Stimulated activated memory B cell treated with anti-CD40 and anti-IgM and Interleukin-4, amounts not matched to agents 10 μg/mL and 1 μg/mL and 100 μg/mL, for 72 hours (primary cell): ENCODE measurements at regions not wholly inside any gene's neighbourhood (a gene's known extent, or its start where the extent isn't known, plus 50 kb on each side); places are given as distances from the start of the nearest gene placed in this dataset.
A peak's percentile ranks its signal among the peaks of the same experiment; 100 is the strongest.
"Not testable (repeated sequence)": the region's sequence is repeated elsewhere in the genome, so short reads cannot be mapped to it uniquely, and the experiment has no call there.

Experiments used
- ATAC-seq: fragments of 150-1000 bp; cut with Tn5 transposase; 2 replicates; pipeline ENCODE4 v1.10.0; 2021
- H3K27ac Mint-ChIP-seq: one replicate; pipeline ENCODE4 v1.8.0; 2022; ENCODE audit warnings: mild to moderate bottlenecking, mixed read lengths
- H3K27me3 Mint-ChIP-seq: one replicate; pipeline ENCODE4 v1.8.0; 2022; ENCODE audit warnings: mixed read lengths
- H3K36me3 Mint-ChIP-seq: one replicate; pipeline ENCODE4 v1.8.0; 2022; ENCODE audit warnings: mixed read lengths
- H3K4me1 Mint-ChIP-seq: one replicate; pipeline ENCODE4 v1.8.0; 2022; ENCODE audit warnings: mixed read lengths
- H3K4me3 Mint-ChIP-seq: one replicate; pipeline ENCODE4 v1.8.0; 2022; ENCODE audit warnings: mild to moderate bottlenecking, moderate library complexity, mixed read lengths
- H3K9me3 Mint-ChIP-seq: one replicate; pipeline ENCODE4 v1.8.0; 2022; ENCODE audit warnings: mixed read lengths

- H3K36me3 Mint-ChIP-seq: no peaks in the 10 kb centered on the region
- H3K27ac Mint-ChIP-seq: no peak overlapping the region
- peaks cover 57% of the 10 kb centered on the region for H3K27me3 Mint-ChIP-seq
- no peak for ATAC-seq
- H3K9me3 Mint-ChIP-seq: peaks cover 11% of the 10 kb centered on the region
- no peak overlapping the region for H3K4me3 Mint-ChIP-seq
- no peaks in the 10 kb centered on the region for H3K4me1 Mint-ChIP-seq
These were observed 90.1 kb downstream of the ZNF648 start for GRCh38 chr1:181971424-181971823.

GRCh38 chr1:181969902-181970301 is 91.6 kb downstream of the ZNF648 start:
- H3K27me3 Mint-ChIP-seq: peaks cover 42% of the 10 kb centered on the region
- ATAC-seq: no peak
- H3K27ac Mint-ChIP-seq: no peak overlapping the region
- no peaks in the 10 kb centered on the region for H3K36me3 Mint-ChIP-seq
- H3K4me1 Mint-ChIP-seq: no peaks in the 10 kb centered on the region
- no peak overlapping the region for H3K4me3 Mint-ChIP-seq
- peaks cover 3% of the 10 kb centered on the region for H3K9me3 Mint-ChIP-seq

- H3K36me3 Mint-ChIP-seq, H3K4me1 Mint-ChIP-seq, H3K27me3 Mint-ChIP-seq, ATAC-seq, H3K27ac Mint-ChIP-seq, H3K4me3 Mint-ChIP-seq: not testable (repeated sequence)
- H3K9me3 Mint-ChIP-seq: peaks cover 18% of the 10 kb centered on the region
These were observed 106.8 kb downstream of the ZNF648 start for GRCh38 chr1:181954696-181955095.

- H3K4me1 Mint-ChIP-seq, H3K27me3 Mint-ChIP-seq, ATAC-seq, H3K4me3 Mint-ChIP-seq, H3K27ac Mint-ChIP-seq, H3K36me3 Mint-ChIP-seq: not testable (repeated sequence)
- peaks cover 15% of the 10 kb centered on the region for H3K9me3 Mint-ChIP-seq
These were observed 107.3 kb downstream of the ZNF648 start for GRCh38 chr1:181954178-181954577.

GRCh38 chr1:181953596-181953995 is 107.9 kb downstream of the ZNF648 start:
- Mint-ChIP-seq H3K36me3 (no peaks in the 10 kb centered on the region), H3K4me3 (no peak overlapping the region), H3K27ac (no peak overlapping the region), H3K4me1 (no peaks in the 10 kb centered on the region), H3K9me3 (peaks cover 14% of the 10 kb centered on the region), H3K27me3 (no peaks in the 10 kb centered on the region)
- no peak for ATAC-seq

- Mint-ChIP-seq H3K4me3 (no peak overlapping the region), H3K9me3 (peaks cover 18% of the 10 kb centered on the region), H3K36me3 (no peaks in the 10 kb centered on the region), H3K4me1 (no peaks in the 10 kb centered on the region), H3K27me3 (no peaks in the 10 kb centered on the region), H3K27ac (no peak overlapping the region)
- no peak for ATAC-seq
These were observed 110.3 kb downstream of the ZNF648 start for GRCh38 chr1:181951213-181951612.

GRCh38 chr1:181949500-181949899 is 112.0 kb downstream of the ZNF648 start:
- H3K36me3 Mint-ChIP-seq: no peaks in the 10 kb centered on the region
- no peak overlapping the region for H3K27ac Mint-ChIP-seq
- no peak overlapping the region for H3K4me3 Mint-ChIP-seq
- ATAC-seq: no peak
- H3K27me3 Mint-ChIP-seq: no peaks in the 10 kb centered on the region
- no peaks in the 10 kb centered on the region for H3K4me1 Mint-ChIP-seq
- peaks cover 16% of the 10 kb centered on the region for H3K9me3 Mint-ChIP-seq

- H3K9me3 Mint-ChIP-seq: peaks cover 16% of the 10 kb centered on the region
- H3K27ac Mint-ChIP-seq: no peak overlapping the region
- ATAC-seq: no peak
- H3K36me3 Mint-ChIP-seq: no peaks in the 10 kb centered on the region
- no peaks in the 10 kb centered on the region for H3K4me1 Mint-ChIP-seq
- H3K4me3 Mint-ChIP-seq: no peak overlapping the region
- H3K27me3 Mint-ChIP-seq: peaks cover 9% of the 10 kb centered on the region
These were observed 113.1 kb downstream of the ZNF648 start for GRCh38 chr1:181948372-181948771.

GRCh38 chr1:181947441-181947840 is 114.1 kb downstream of the ZNF648 start:
- Mint-ChIP-seq H3K27ac (no peak overlapping the region), H3K4me3 (no peak overlapping the region), H3K4me1 (no peaks in the 10 kb centered on the region), H3K27me3 (peaks cover 16% of the 10 kb centered on the region), H3K9me3 (peaks cover 16% of the 10 kb centered on the region), H3K36me3 (no peaks in the 10 kb centered on the region)
- no peak for ATAC-seq

GRCh38 chr1:181936768-181937581 is 124.5 kb downstream of the ZNF648 start:
- no peaks in the 10 kb centered on the region for H3K36me3 Mint-ChIP-seq
- H3K4me3 Mint-ChIP-seq: no peak overlapping the region
- no peaks in the 10 kb centered on the region for H3K9me3 Mint-ChIP-seq
- no peaks in the 10 kb centered on the region for H3K27me3 Mint-ChIP-seq
- ATAC-seq: peak; percentile 86
- H3K27ac Mint-ChIP-seq: no peak overlapping the region
- H3K4me1 Mint-ChIP-seq: no peaks in the 10 kb centered on the region

- H3K36me3 Mint-ChIP-seq: no peaks in the 10 kb centered on the region
- no peak overlapping the region for H3K4me3 Mint-ChIP-seq
- H3K27me3 Mint-ChIP-seq: no peaks in the 10 kb centered on the region
- ATAC-seq: peak; percentile 78
- no peaks in the 10 kb centered on the region for H3K9me3 Mint-ChIP-seq
- no peak overlapping the region for H3K27ac Mint-ChIP-seq
- no peaks in the 10 kb centered on the region for H3K4me1 Mint-ChIP-seq
These were observed 125.2 kb downstream of the ZNF648 start for GRCh38 chr1:181936269-181936668.

GRCh38 chr1:181931873-181932272 is 129.6 kb downstream of the ZNF648 start:
- ATAC-seq: no peak
- H3K36me3 Mint-ChIP-seq: no peaks in the 10 kb centered on the region
- no peak overlapping the region for H3K27ac Mint-ChIP-seq
- H3K4me1 Mint-ChIP-seq: no peaks in the 10 kb centered on the region
- no peaks in the 10 kb centered on the region for H3K9me3 Mint-ChIP-seq
- no peak overlapping the region for H3K4me3 Mint-ChIP-seq
- no peaks in the 10 kb centered on the region for H3K27me3 Mint-ChIP-seq

GRCh38 chr1:181930187-181930586 is 131.3 kb downstream of the ZNF648 start:
- Mint-ChIP-seq H3K9me3 (no peaks in the 10 kb centered on the region), H3K27me3 (no peaks in the 10 kb centered on the region), H3K4me3 (no peak overlapping the region), H3K27ac (no peak overlapping the region), H3K36me3 (no peaks in the 10 kb centered on the region), H3K4me1 (no peaks in the 10 kb centered on the region)
- no peak for ATAC-seq

- ATAC-seq: no peak
- Mint-ChIP-seq H3K36me3 (no peaks in the 10 kb centered on the region), H3K27ac (no peak overlapping the region), H3K27me3 (no peaks in the 10 kb centered on the region), H3K4me3 (no peak overlapping the region), H3K9me3 (peaks cover 5% of the 10 kb centered on the region), H3K4me1 (no peaks in the 10 kb centered on the region)
These were observed 134.8 kb downstream of the ZNF648 start for GRCh38 chr1:181926697-181927096.

GRCh38 chr1:181924034-181924433 is 137.5 kb downstream of the ZNF648 start:
- not testable (repeated sequence) for H3K27ac Mint-ChIP-seq, ATAC-seq, H3K9me3 Mint-ChIP-seq, H3K36me3 Mint-ChIP-seq, H3K4me3 Mint-ChIP-seq, H3K27me3 Mint-ChIP-seq, H3K4me1 Mint-ChIP-seq

- H3K9me3 Mint-ChIP-seq: peaks cover 4% of the 10 kb centered on the region
- H3K27me3 Mint-ChIP-seq: peaks cover 10% of the 10 kb centered on the region
- H3K4me3 Mint-ChIP-seq: no peak overlapping the region
- H3K4me1 Mint-ChIP-seq: no peaks in the 10 kb centered on the region
- H3K27ac Mint-ChIP-seq: no peak overlapping the region
- no peaks in the 10 kb centered on the region for H3K36me3 Mint-ChIP-seq
- ATAC-seq: no peak
These were observed 142.0 kb downstream of the ZNF648 start for GRCh38 chr1:181919542-181919941.
